ENCODE measurements at regions not wholly inside any gene's neighbourhood (a gene's known extent, or its start where the extent isn't known, plus 50 kb on each side); places are given as distances from the start of the nearest gene placed in this dataset.

DNA sequence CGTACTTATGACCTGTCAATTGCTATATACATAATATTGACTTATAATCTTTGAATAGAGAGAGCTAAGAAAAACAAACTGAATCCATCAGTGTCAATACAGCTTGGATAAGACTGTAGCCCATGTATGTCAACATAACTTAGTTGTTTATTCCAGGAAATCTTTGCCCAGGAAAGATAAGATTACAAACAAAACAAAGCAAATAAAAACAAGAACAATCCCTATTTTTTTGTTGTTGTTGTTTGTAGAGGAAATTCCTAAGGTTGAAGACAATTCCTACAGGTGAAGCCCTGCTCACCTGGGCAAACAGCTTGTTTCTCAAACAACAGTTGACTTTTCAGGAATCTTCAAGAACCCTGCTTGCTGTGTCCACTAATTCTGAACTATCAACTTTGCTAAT is 76.0 kb downstream of the HYCC1 start:
- no peak for DNase-seq

DNA sequence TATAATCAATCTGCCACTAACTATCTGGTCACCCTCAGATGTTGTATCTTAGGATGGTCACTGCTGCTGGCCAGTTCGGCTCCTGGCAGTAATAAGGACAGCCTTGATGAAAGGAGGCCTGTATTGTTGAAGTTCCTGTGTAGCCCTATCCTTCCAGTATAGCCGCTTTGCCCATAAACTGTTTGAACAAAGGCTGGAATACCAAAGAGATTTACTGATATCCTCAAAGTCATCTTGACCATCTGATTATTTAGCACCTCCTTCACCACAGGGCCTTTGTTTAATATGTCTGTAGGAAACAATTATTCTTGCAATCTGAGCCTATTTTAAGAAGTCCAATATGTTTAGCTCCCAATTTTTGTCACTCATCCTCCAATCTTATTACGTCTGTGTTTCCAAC is 77.7 kb downstream of the HYCC1 start:
- TF ChIP-seq, protein P1, sequence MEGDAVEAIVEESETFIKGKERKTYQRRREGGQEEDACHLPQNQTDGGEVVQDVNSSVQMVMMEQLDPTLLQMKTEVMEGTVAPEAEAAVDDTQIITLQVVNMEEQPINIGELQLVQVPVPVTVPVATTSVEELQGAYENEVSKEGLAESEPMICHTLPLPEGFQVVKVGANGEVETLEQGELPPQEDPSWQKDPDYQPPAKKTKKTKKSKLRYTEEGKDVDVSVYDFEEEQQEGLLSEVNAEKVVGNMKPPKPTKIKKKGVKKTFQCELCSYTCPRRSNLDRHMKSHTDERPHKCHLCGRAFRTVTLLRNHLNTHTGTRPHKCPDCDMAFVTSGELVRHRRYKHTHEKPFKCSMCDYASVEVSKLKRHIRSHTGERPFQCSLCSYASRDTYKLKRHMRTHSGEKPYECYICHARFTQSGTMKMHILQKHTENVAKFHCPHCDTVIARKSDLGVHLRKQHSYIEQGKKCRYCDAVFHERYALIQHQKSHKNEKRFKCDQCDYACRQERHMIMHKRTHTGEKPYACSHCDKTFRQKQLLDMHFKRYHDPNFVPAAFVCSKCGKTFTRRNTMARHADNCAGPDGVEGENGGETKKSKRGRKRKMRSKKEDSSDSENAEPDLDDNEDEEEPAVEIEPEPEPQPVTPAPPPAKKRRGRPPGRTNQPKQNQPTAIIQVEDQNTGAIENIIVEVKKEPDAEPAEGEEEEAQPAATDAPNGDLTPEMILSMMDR (IDR thresholded peaks at IDR 0.05; ENCODE audit: low read depth, low read length): no peak
- Histone ChIP-seq H3K36me3 (no peaks in the 10 kb centered on the region), H3K4me1 (no peaks in the 10 kb centered on the region), H3K27me3 (peaks cover 4% of the 10 kb centered on the region; the same call in 1 of the 2 replicates), H3K4me3 (ENCODE audit: low read depth, low read length) (no peak overlapping the region), H3K9me3 (no peaks in the 10 kb centered on the region)
- DNase-seq: no peak

More for the DNA sequence above, 76.0 kb downstream of the HYCC1 start:
- Histone ChIP-seq H3K27me3 (peaks cover 4% of the 10 kb centered on the region; the same call in 1 of the 2 replicates), H3K9me3 (no peaks in the 10 kb centered on the region), H3K4me1 (no peaks in the 10 kb centered on the region), H3K36me3 (no peaks in the 10 kb centered on the region), H3K4me3 (ENCODE audit: low read depth, low read length) (no peak overlapping the region)
- TF ChIP-seq, protein P1 (IDR thresholded peaks at IDR 0.05; ENCODE audit: low read depth, low read length): no peak

DNA sequence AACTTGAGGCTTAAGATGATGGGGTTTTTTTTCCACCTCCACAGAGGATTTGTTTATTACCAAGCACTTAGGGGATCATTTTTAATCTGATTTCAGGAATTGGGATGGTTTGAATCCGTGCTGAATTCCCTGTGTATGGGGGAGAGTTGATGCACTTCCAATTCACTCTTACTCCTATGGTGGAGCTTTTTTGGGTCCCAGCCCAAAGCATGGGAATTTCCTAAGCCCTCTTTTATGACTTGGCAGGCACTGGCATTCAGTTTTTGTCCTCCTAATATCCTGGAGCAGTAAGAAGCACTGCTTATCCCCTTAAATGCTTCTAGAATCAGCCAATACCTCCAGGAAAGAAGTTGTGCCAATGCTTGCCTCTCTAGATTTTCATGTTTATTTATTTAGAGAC is 78.7 kb downstream of the HYCC1 start:
- H3K4me1 ChIP-seq: no peaks in the 10 kb centered on the region
- TF ChIP-seq, protein P1 (IDR thresholded peaks at IDR 0.05; ENCODE audit: low read depth, low read length): no peak
- no peak overlapping the region for H3K4me3 ChIP-seq (ENCODE audit: low read depth, low read length)
- no peaks in the 10 kb centered on the region for H3K9me3 ChIP-seq
- no peak for DNase-seq
- no peaks in the 10 kb centered on the region for H3K36me3 ChIP-seq
- H3K27me3 ChIP-seq: peaks cover 4% of the 10 kb centered on the region; the same call in 1 of the 2 replicates

DNA sequence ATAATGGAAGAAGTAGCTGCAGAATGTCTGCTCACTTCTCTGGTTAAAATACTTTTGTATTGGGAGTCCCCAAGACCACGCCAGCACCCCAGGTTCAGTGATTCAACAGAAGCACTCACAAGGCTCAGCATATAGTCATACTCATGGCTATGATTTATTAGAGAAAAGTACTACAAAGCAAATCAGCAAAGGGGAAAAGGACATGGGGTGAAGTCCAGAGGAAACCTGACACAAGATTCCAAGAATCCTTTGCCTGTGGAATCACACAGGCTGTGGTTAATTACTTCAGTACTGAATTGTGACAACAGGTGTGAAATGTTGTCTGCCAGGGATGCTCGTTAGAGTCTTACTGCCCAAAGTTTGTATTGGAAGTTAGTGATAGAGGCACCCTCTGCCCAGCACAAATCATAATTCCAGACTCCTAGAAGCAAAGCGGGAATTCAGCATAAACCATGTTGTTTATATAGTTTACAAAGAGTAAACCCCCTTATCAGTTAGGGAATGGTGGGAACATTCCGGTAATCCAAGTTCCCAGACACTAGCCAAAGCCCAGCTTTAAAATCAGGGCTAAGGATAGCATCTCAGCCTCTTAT is 79.4 kb downstream of the HYCC1 start:
- no peaks in the 10 kb centered on the region for H3K9me3 ChIP-seq
- TF ChIP-seq, protein P1 (IDR thresholded peaks at IDR 0.05; ENCODE audit: low read depth, low read length): no peak
- no peak overlapping the region for H3K4me3 ChIP-seq (ENCODE audit: low read depth, low read length)
- H3K4me1 ChIP-seq: no peaks in the 10 kb centered on the region
- H3K36me3 ChIP-seq: no peaks in the 10 kb centered on the region
- peaks cover 4% of the 10 kb centered on the region; the same call in 1 of the 2 replicates for H3K27me3 ChIP-seq
- no peak for DNase-seq

DNA sequence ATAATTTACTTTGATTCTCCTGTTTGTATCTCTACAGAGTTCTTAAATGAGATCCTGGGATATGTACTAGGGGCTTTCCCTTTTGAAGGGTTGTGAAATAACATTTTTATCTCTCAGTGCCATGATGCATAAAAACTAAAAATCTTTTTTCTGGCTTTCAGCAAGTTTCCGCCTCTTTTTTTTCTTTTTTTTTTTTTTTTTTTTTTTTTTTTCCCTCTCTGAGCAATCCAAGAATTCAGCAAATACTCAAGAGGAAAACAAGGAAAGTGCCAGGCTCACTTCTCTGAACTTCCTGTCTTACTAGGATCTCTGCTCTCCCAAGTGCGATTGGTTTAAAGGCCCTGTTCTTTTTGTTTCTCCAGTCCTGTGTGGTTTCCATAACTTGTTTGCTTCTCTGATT is 79.9 kb downstream of the HYCC1 start:
- no peak overlapping the region for H3K4me3 ChIP-seq (ENCODE audit: low read depth, low read length)
- peaks cover 4% of the 10 kb centered on the region; the same call in 1 of the 2 replicates for H3K27me3 ChIP-seq
- TF ChIP-seq, protein P1 (IDR thresholded peaks at IDR 0.05; ENCODE audit: low read depth, low read length): no peak
- H3K9me3 ChIP-seq: no peaks in the 10 kb centered on the region
- H3K36me3 ChIP-seq: no peaks in the 10 kb centered on the region
- DNase-seq: no peak
- H3K4me1 ChIP-seq: no peaks in the 10 kb centered on the region

DNA sequence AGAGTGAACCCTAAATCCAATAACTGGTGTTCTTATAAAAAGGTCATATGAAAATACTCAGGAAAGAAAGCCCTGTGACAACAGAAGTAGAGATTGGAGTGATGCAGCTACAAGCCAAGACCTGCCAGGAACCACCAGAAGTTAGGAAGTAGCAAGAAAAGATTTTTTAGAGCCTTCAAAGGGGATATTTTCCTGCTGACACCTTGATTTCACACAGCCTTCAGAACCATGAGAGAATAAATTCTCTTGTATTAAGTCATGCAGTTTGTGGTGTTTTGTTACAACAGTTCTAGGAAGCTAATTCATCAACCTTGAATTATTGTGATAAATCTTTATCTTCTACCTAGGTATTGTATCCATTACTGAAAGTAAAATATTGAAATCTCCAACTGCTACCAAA is 81.0 kb downstream of the HYCC1 start:
- DNase-seq: no peak
- H3K36me3 ChIP-seq: no peaks in the 10 kb centered on the region
- H3K4me3 ChIP-seq (ENCODE audit: low read depth, low read length): no peak overlapping the region
- no peaks in the 10 kb centered on the region for H3K27me3 ChIP-seq
- no peaks in the 10 kb centered on the region for H3K4me1 ChIP-seq
- H3K9me3 ChIP-seq: no peaks in the 10 kb centered on the region
- TF ChIP-seq, protein P1 (IDR thresholded peaks at IDR 0.05; ENCODE audit: low read depth, low read length): no peak

Measured in BE2C (cell line).